HG03469 (cell line): ENCODE measurements at regions not wholly inside any gene's neighbourhood (a gene's known extent, or its start where the extent isn't known, plus 50 kb on each side); places are given as distances from the start of the nearest gene placed in this dataset.
"Not testable (repeated sequence)": the region's sequence is repeated elsewhere in the genome, so short reads cannot be mapped to it uniquely, and the experiment has no call there.

Experiments used
- ATAC-seq: cut with Tn5 transposase; IDR thresholded peaks from one replicate; pipeline ENCODE4 v1.9.1; 2021; ENCODE audit warnings: mild to moderate bottlenecking, moderate library complexity, moderate number of reproducible peaks; ENCODE audit not compliant: unreplicated experiment

- not testable (repeated sequence) for ATAC-seq
These were observed 180.3 kb downstream of the TMEM121 start for GRCh38 chr14:105706701-105707019.

- ATAC-seq, result not testable (repeated sequence)
These were observed 180.7 kb downstream of the TMEM121 start for GRCh38 chr14:105707099-105707498.

GRCh38 chr14:105707723-105708151 is 181.4 kb downstream of the TMEM121 start:
- not testable (repeated sequence) for ATAC-seq

GRCh38 chr14:105708251-105709134 is 182.1 kb downstream of the TMEM121 start:
- ATAC-seq, result not testable (repeated sequence)

GRCh38 chr14:105709281-105710118 is 183.1 kb downstream of the TMEM121 start:
- no peak for ATAC-seq

GRCh38 chr14:105710119-105711043 is 184.0 kb downstream of the TMEM121 start:
- no peak for ATAC-seq

- no peak for ATAC-seq
These were observed 184.7 kb downstream of the TMEM121 start for GRCh38 chr14:105711044-105711620.

- no peak for ATAC-seq
These were observed 185.6 kb downstream of the TMEM121 start for GRCh38 chr14:105711841-105712460.

GRCh38 chr14:105712670-105713069 is 186.3 kb downstream of the TMEM121 start:
- ATAC-seq, result not testable (repeated sequence)

- not testable (repeated sequence) for ATAC-seq
These were observed 186.8 kb downstream of the TMEM121 start for GRCh38 chr14:105713160-105713559.

GRCh38 chr14:105713836-105714235 is 187.5 kb downstream of the TMEM121 start:
- ATAC-seq, result not testable (repeated sequence)

GRCh38 chr14:105718787-105719186 is 192.4 kb downstream of the TMEM121 start:
- ATAC-seq, result not testable (repeated sequence)

GRCh38 chr14:105720106-105720505 is 193.7 kb downstream of the TMEM121 start:
- ATAC-seq, result not testable (repeated sequence)

- not testable (repeated sequence) for ATAC-seq
These were observed 194.6 kb downstream of the TMEM121 start for GRCh38 chr14:105720852-105721601.

- not testable (repeated sequence) for ATAC-seq
These were observed 195.2 kb downstream of the TMEM121 start for GRCh38 chr14:105721602-105721970.

GRCh38 chr14:105721996-105722709 is 195.8 kb downstream of the TMEM121 start:
- ATAC-seq, result not testable (repeated sequence)

- ATAC-seq, result not testable (repeated sequence)
These were observed 196.9 kb downstream of the TMEM121 start for GRCh38 chr14:105723271-105723670.

GRCh38 chr14:105723776-105724175 is 197.4 kb downstream of the TMEM121 start:
- ATAC-seq, result not testable (repeated sequence)
